GM12878 (cell line): ENCODE measurements at regions not wholly inside any gene's neighbourhood (a gene's known extent, or its start where the extent isn't known, plus 50 kb on each side); places are given as distances from the start of the nearest gene placed in this dataset.

Experiments used
- ASH2L ChIP-seq: fragments of 300-600, 200-600 bp; sonication (generic); IDR thresholded peaks from 2 replicates; pipeline ENCODE4 v1.6.1; 2017; ENCODE audit warnings: low read depth, mild to moderate bottlenecking, borderline replicate concordance
- BCLAF1 ChIP-seq: fragments of 450-650 bp; IDR thresholded peaks from 2 replicates; pipeline ENCODE4 v1.6.1; 2017; ENCODE audit warnings: antibody characterized with exemption, mild to moderate bottlenecking, moderate library complexity
- GABPA ChIP-seq: IDR thresholded peaks from 2 replicates; pipeline ENCODE4 v1.6.1; 2014; ENCODE audit warnings: antibody characterized with exemption, low read depth, mild to moderate bottlenecking, inconsistent platforms
- IKZF2 ChIP-seq, 2 experiments: fragments of 450-650 bp; IDR thresholded peaks; 2 replicates each; pipeline ENCODE4 v1.6.1; 2017; ENCODE audit warnings: mild to moderate bottlenecking in 2 of 2, moderate library complexity in 2 of 2
- NFYA ChIP-seq: IDR thresholded peaks from 2 replicates; pipeline ENCODE4 v1.6.1; 2011; ENCODE audit warnings: low read depth, mild to moderate bottlenecking, low read length, improper control_type of control experiment, borderline replicate concordance
- PBX3 ChIP-seq: IDR thresholded peaks from 2 replicates; pipeline ENCODE4 v1.6.1; 2011; ENCODE audit warnings: mild to moderate bottlenecking, low read depth, low read length, moderate library complexity; ENCODE audit not compliant: insufficient replicate concordance
- PRDM15 ChIP-seq: fragments of 450-650 bp; formaldehyde crosslinking; IDR thresholded peaks from 2 replicates; pipeline ENCODE4 v1.4.0; 2020; ENCODE audit warnings: mild to moderate bottlenecking, moderate library complexity
- RAD51 ChIP-seq: fragments of 450-650 bp; IDR thresholded peaks from 2 replicates; pipeline ENCODE4 v1.6.1; 2016; ENCODE audit warnings: moderate library complexity, mild to moderate bottlenecking, inconsistent platforms
- RELB ChIP-seq: fragments of 450-650 bp; IDR thresholded peaks from 2 replicates; pipeline ENCODE4 v1.6.1; 2017; ENCODE audit warnings: low read depth, mild to moderate bottlenecking, moderate library complexity
- ZBTB4 ChIP-seq: fragments of 450-650 bp; formaldehyde crosslinking; IDR thresholded peaks from 2 replicates; pipeline ENCODE4 v1.4.0; 2022; ENCODE audit warnings: mild to moderate bottlenecking, moderate library complexity
- ZNF384 ChIP-seq: IDR thresholded peaks from 2 replicates; pipeline ENCODE4 v1.6.1; 2012; ENCODE audit warnings: low read depth, mild to moderate bottlenecking, low read length, improper control_type of control experiment, borderline replicate concordance
- TF ChIP-seq, protein P1 (sequence below): fragments of 150-350 bp; IDR thresholded peaks from 2 replicates; pipeline ENCODE4 v1.6.1; 2014; ENCODE audit warnings: mild to moderate bottlenecking, low read depth, low read length

- no peak for TF ChIP-seq PRDM15 (CRISPR knock-in tag)
- TF ChIP-seq NFYA, result no peak
- TF ChIP-seq PBX3, result no peak
- no peak for TF ChIP-seq BCLAF1
- TF ChIP-seq ZNF384, result no peak
- no peak for TF ChIP-seq ZBTB4 (CRISPR knock-in tag)
- TF ChIP-seq, protein P1, sequence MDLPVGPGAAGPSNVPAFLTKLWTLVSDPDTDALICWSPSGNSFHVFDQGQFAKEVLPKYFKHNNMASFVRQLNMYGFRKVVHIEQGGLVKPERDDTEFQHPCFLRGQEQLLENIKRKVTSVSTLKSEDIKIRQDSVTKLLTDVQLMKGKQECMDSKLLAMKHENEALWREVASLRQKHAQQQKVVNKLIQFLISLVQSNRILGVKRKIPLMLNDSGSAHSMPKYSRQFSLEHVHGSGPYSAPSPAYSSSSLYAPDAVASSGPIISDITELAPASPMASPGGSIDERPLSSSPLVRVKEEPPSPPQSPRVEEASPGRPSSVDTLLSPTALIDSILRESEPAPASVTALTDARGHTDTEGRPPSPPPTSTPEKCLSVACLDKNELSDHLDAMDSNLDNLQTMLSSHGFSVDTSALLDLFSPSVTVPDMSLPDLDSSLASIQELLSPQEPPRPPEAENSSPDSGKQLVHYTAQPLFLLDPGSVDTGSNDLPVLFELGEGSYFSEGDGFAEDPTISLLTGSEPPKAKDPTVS, result no peak
- TF ChIP-seq ASH2L, result no peak
- no peak for TF ChIP-seq RELB
- TF ChIP-seq RAD51, result no peak
- no peak for TF ChIP-seq GABPA
- TF ChIP-seq IKZF2 (IDR thresholded peaks at IDR 0.05), result no peak
Observed at GRCh38 chr10:33523236-33523792, 188.8 kb upstream of the NRP1 start (continued).
